DOHH2 (cell line): ENCODE measurements at regions not wholly inside any gene's neighbourhood (a gene's known extent, or its start where the extent isn't known, plus 50 kb on each side); places are given as distances from the start of the nearest gene placed in this dataset.

Experiments
- CTCF ChIP-seq: fragments of 200-600 bp; sonication (generic); IDR thresholded peaks from one replicate; pipeline ENCODE4 v1.5.1; 2014; ENCODE audit warnings: antibody characterized with exemption, mild to moderate bottlenecking, low read depth, low read length; ENCODE audit not compliant: poor library complexity, severe bottlenecking
- EZH2phosphoT487 ChIP-seq: fragments of 200-600 bp; sonication (generic); IDR thresholded peaks from 2 replicates; pipeline ENCODE4 v1.6.1; 2017; ENCODE audit warnings: borderline replicate concordance, mild to moderate bottlenecking, antibody characterized with exemption, low read length, moderate library complexity, mixed read lengths

DNA sequence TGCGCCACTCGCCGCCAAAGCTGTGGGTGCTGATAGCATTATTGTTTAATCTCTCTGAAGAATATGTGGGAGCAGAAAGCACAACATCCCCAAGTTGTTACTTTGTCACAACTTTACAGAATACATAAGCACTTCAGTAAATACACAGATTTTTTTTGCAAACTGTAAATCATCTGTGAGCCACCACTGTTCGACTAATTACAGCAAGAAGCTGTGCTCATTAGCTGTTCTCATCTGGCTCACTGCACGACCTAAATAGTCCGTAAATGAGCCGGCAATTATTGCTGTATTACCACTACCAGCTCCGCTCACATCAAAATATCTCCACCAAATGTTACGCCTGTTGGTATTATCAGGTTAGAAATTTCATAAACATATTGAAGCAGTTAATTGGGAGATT lies 228.9 kb upstream of the PRKD1 start:
- TF ChIP-seq CTCF = no peak
- no peak for TF ChIP-seq EZH2phosphoT487
